GM19397 (cell line): ENCODE measurements at regions not wholly inside any gene's neighbourhood (a gene's known extent, or its start where the extent isn't known, plus 50 kb on each side); places are given as distances from the start of the nearest gene placed in this dataset.

Source experiments
- ATAC-seq: cut with Tn5 transposase; IDR thresholded peaks from one replicate; pipeline ENCODE4 v1.9.1; 2021; ENCODE audit warnings: mild to moderate bottlenecking, moderate library complexity; ENCODE audit not compliant: unreplicated experiment

GRCh38 chr6:118761645-118762044 lies 110.3 kb upstream of the CEP85L start:
- no peak for ATAC-seq

- no peak for ATAC-seq
Observed at GRCh38 chr6:118758946-118759345, 107.6 kb upstream of the CEP85L start.

- no peak for ATAC-seq
Observed at GRCh38 chr6:118755941-118756646, 104.7 kb upstream of the CEP85L start.

- no peak for ATAC-seq
Observed at GRCh38 chr6:118752803-118753202, 101.4 kb upstream of the CEP85L start.

- ATAC-seq, result no peak
Observed at GRCh38 chr6:118751072-118751471, 99.7 kb upstream of the CEP85L start.

- ATAC-seq, result no peak
Observed at GRCh38 chr6:118750143-118750542, 98.8 kb upstream of the CEP85L start.

- ATAC-seq, result no peak
Observed at GRCh38 chr6:118748311-118749062, 97.1 kb upstream of the CEP85L start.

- ATAC-seq, result no peak
Observed at GRCh38 chr6:118746825-118747174, 95.4 kb upstream of the CEP85L start.

- ATAC-seq, result no peak
Observed at GRCh38 chr6:118746145-118746824, 94.9 kb upstream of the CEP85L start.

GRCh38 chr6:118745156-118745555 lies 93.8 kb upstream of the CEP85L start:
- no peak for ATAC-seq

GRCh38 chr6:118744261-118744941 lies 93.0 kb upstream of the CEP85L start:
- no peak for ATAC-seq

GRCh38 chr6:118743746-118744145 lies 92.4 kb upstream of the CEP85L start:
- ATAC-seq, result no peak

- no peak for ATAC-seq
Observed at GRCh38 chr6:118740372-118740771, 89.0 kb upstream of the CEP85L start.

GRCh38 chr6:118739696-118740353 lies 88.4 kb upstream of the CEP85L start:
- ATAC-seq, result no peak

- ATAC-seq, result no peak
Observed at GRCh38 chr6:118736440-118736839, 85.0 kb upstream of the CEP85L start.

- ATAC-seq, result no peak
Observed at GRCh38 chr6:118735320-118735719, 83.9 kb upstream of the CEP85L start.

GRCh38 chr6:118725944-118726343 lies 74.6 kb upstream of the CEP85L start:
- no peak for ATAC-seq

- peak; percentile 71 for ATAC-seq
Observed at GRCh38 chr6:118724211-118724610, 72.8 kb upstream of the CEP85L start.

- no peak for ATAC-seq
Observed at GRCh38 chr6:118722829-118723813, 71.7 kb upstream of the CEP85L start.

- no peak for ATAC-seq
Observed at GRCh38 chr6:118720125-118720473, 68.7 kb upstream of the CEP85L start.
